HepG2 (cell line): ENCODE measurements at regions not wholly inside any gene's neighbourhood (a gene's known extent, or its start where the extent isn't known, plus 50 kb on each side); places are given as distances from the start of the nearest gene placed in this dataset.

Source experiments
- JUNB ChIP-seq: sonication (generic); formaldehyde crosslinking; IDR thresholded peaks from 2 replicates; pipeline ENCODE4 v1.8.0; 2022; ENCODE audit warnings: missing genetic modification reagents, mild to moderate bottlenecking, borderline replicate concordance
- LCORL ChIP-seq, 2 experiments: fragments of 450-650 bp in 1 of 2; sonication (generic) in 1 of 2; formaldehyde crosslinking in 1 of 2; IDR thresholded peaks; 2 replicates each; pipeline versions ENCODE4 v1.5.0 to v1.6.1; 2017 to 2020; ENCODE audit warnings: antibody characterized with exemption in 1 of 2, missing genetic modification reagents in 1 of 2
- MEF2D ChIP-seq: sonication (generic); formaldehyde crosslinking; IDR thresholded peaks from 2 replicates; pipeline ENCODE4 v1.5.1; 2020; ENCODE audit warnings: mild to moderate bottlenecking, missing genetic modification reagents
- NR2F2 ChIP-seq: IDR thresholded peaks from 2 replicates; pipeline ENCODE4 v1.6.1; 2012; ENCODE audit warnings: low read depth, inconsistent platforms, borderline replicate concordance
- PHF21A ChIP-seq: sonication (generic); formaldehyde crosslinking; IDR thresholded peaks from 2 replicates; pipeline ENCODE4 v1.5.0; 2020; ENCODE audit warnings: mild to moderate bottlenecking, missing genetic modification reagents
- ZNF644 ChIP-seq: IDR thresholded peaks from 2 replicates; pipeline ENCODE4 v1.6.1; 2016; ENCODE audit warnings: low read depth
- TF ChIP-seq, protein P1 (sequence below): sonication (generic); formaldehyde crosslinking; IDR thresholded peaks from 2 replicates; pipeline ENCODE4 v1.4.0; 2020; ENCODE audit warnings: missing genetic modification reagents
- TF ChIP-seq, protein P2 (sequence below): sonication (generic); formaldehyde crosslinking; conservative IDR thresholded peaks from 2 replicates; pipeline ENCODE4 v1.4.0; 2020; ENCODE audit warnings: mild to moderate bottlenecking, missing genetic modification reagents, moderate library complexity
- TF ChIP-seq, protein P3 (sequence below): sonication (generic); formaldehyde crosslinking; IDR thresholded peaks from 2 replicates; pipeline ENCODE4 v1.8.1; 2022; ENCODE audit warnings: low read depth, mild to moderate bottlenecking, missing genetic modification reagents
- TF ChIP-seq, protein P4 (sequence below): IDR thresholded peaks from 2 replicates; pipeline ENCODE4 v1.6.1; 2012; ENCODE audit warnings: low read depth, low read length, improper control_type of control experiment

DNA sequence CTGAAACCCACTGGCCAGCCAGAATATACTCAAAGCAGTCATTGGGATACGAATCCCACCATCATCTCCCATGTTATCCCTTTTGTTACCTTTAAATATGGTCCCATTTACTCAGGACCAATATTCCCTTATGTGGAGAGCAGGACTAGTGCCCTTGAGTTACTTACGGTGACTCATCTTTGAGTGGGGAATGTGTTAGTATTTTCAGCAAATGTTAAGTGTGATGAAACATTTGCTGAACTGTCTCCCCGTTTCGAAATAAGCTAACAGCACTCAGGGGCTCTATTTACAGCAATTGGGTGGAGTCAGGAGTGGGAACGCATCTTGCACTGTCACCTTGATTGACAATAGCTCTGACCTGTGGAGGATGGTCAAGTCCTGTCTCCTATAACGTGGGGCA, 67.4 kb downstream of the CTSL start (continued):
- TF ChIP-seq LCORL (IDR thresholded peaks at IDR 0.05): no peak
- TF ChIP-seq LCORL (CRISPR knock-in tag; IDR thresholded peaks at IDR 0.05): 0 out of 2 replicates have a peak, but pooled peaks have one; percentile 34
- TF ChIP-seq JUNB: 0 out of 2 replicates have a peak, but pooled peaks have one; percentile 65
- TF ChIP-seq, protein P1, sequence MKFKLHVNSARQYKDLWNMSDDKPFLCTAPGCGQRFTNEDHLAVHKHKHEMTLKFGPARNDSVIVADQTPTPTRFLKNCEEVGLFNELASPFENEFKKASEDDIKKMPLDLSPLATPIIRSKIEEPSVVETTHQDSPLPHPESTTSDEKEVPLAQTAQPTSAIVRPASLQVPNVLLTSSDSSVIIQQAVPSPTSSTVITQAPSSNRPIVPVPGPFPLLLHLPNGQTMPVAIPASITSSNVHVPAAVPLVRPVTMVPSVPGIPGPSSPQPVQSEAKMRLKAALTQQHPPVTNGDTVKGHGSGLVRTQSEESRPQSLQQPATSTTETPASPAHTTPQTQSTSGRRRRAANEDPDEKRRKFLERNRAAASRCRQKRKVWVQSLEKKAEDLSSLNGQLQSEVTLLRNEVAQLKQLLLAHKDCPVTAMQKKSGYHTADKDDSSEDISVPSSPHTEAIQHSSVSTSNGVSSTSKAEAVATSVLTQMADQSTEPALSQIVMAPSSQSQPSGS: no peak
- no peak for TF ChIP-seq PHF21A (CRISPR knock-in tag)
- TF ChIP-seq, protein P2, sequence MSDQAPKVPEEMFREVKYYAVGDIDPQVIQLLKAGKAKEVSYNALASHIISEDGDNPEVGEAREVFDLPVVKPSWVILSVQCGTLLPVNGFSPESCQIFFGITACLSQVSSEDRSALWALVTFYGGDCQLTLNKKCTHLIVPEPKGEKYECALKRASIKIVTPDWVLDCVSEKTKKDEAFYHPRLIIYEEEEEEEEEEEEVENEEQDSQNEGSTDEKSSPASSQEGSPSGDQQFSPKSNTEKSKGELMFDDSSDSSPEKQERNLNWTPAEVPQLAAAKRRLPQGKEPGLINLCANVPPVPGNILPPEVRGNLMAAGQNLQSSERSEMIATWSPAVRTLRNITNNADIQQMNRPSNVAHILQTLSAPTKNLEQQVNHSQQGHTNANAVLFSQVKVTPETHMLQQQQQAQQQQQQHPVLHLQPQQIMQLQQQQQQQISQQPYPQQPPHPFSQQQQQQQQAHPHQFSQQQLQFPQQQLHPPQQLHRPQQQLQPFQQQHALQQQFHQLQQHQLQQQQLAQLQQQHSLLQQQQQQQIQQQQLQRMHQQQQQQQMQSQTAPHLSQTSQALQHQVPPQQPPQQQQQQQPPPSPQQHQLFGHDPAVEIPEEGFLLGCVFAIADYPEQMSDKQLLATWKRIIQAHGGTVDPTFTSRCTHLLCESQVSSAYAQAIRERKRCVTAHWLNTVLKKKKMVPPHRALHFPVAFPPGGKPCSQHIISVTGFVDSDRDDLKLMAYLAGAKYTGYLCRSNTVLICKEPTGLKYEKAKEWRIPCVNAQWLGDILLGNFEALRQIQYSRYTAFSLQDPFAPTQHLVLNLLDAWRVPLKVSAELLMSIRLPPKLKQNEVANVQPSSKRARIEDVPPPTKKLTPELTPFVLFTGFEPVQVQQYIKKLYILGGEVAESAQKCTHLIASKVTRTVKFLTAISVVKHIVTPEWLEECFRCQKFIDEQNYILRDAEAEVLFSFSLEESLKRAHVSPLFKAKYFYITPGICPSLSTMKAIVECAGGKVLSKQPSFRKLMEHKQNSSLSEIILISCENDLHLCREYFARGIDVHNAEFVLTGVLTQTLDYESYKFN: 0 out of 2 replicates have a peak, but pooled peaks have one; percentile 23
- TF ChIP-seq NR2F2: peak; percentile 57; the same call in 1 of the 2 replicates
- peak; percentile 25; the same call in 1 of the 2 replicates for TF ChIP-seq MEF2D
- peak; percentile 62; the same call in 1 of the 2 replicates for TF ChIP-seq ZNF644 (CRISPR knock-in tag)
- TF ChIP-seq, protein P3, sequence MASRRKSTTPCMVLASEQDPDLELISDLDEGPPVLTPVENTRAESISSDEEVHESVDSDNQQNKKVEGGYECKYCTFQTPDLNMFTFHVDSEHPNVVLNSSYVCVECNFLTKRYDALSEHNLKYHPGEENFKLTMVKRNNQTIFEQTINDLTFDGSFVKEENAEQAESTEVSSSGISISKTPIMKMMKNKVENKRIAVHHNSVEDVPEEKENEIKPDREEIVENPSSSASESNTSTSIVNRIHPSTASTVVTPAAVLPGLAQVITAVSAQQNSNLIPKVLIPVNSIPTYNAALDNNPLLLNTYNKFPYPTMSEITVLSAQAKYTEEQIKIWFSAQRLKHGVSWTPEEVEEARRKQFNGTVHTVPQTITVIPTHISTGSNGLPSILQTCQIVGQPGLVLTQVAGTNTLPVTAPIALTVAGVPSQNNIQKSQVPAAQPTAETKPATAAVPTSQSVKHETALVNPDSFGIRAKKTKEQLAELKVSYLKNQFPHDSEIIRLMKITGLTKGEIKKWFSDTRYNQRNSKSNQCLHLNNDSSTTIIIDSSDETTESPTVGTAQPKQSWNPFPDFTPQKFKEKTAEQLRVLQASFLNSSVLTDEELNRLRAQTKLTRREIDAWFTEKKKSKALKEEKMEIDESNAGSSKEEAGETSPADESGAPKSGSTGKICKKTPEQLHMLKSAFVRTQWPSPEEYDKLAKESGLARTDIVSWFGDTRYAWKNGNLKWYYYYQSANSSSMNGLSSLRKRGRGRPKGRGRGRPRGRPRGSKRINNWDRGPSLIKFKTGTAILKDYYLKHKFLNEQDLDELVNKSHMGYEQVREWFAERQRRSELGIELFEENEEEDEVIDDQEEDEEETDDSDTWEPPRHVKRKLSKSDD (CRISPR knock-in tag): 0 out of 2 replicates have a peak, but pooled peaks have one; percentile 39
- TF ChIP-seq, protein P4, sequence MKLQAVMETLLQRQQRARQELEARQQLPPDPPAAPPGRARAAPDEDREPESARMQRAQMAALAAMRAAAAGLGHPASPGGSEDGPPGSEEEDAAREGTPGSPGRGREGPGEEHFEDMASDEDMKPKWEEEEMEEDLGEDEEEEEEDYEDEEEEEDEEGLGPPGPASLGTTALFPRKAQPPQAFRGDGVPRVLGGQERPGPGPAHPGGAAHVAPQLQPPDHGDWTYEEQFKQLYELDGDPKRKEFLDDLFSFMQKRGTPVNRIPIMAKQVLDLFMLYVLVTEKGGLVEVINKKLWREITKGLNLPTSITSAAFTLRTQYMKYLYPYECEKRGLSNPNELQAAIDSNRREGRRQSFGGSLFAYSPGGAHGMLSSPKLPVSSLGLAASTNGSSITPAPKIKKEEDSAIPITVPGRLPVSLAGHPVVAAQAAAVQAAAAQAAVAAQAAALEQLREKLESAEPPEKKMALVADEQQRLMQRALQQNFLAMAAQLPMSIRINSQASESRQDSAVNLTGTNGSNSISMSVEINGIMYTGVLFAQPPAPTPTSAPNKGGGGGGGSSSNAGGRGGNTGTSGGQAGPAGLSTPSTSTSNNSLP: 0 out of 2 replicates have a peak, but pooled peaks have one; percentile 42
